DND-41 (cell line): ENCODE measurements at regions not wholly inside any gene's neighbourhood (a gene's known extent, or its start where the extent isn't known, plus 50 kb on each side); places are given as distances from the start of the nearest gene placed in this dataset.

Experiments
- ATAC-seq: fragments of 200-7000 bp; cut with Tn5 transposase; 3 replicates; pipeline ENCODE4 v1.9.1; 2021; ENCODE audit warnings: low read depth; ENCODE audit not compliant: insufficient read depth
- DNase-seq: peaks from one replicate; pipeline ENCODE4 v3.0.0-alpha.2; 2020
- H2AFZ ChIP-seq: 2 replicates; pipeline ENCODE4 v1.6.0; 2012; ENCODE audit warnings: low read depth, low read length
- H3K27ac ChIP-seq: 2 replicates; pipeline ENCODE4 v1.5.1; 2012; ENCODE audit warnings: low read length, inconsistent platforms
- H3K27me3 ChIP-seq: fragments of 200-600 bp; sonication (generic); 2 replicates; pipeline ENCODE4 v1.6.0; 2012; ENCODE audit warnings: low read length, mild to moderate bottlenecking, inconsistent platforms; ENCODE audit not compliant: insufficient read depth, poor library complexity
- H3K36me3 ChIP-seq: 2 replicates; pipeline ENCODE4 v1.5.1; 2012; ENCODE audit warnings: low read length, inconsistent platforms; ENCODE audit not compliant: insufficient read depth
- H3K4me1 ChIP-seq: 2 replicates; pipeline ENCODE4 v1.5.1; 2012; ENCODE audit warnings: mild to moderate bottlenecking, low read length; ENCODE audit not compliant: insufficient read depth
- H3K4me2 ChIP-seq: 2 replicates; pipeline ENCODE4 v1.6.0; 2012; ENCODE audit warnings: mild to moderate bottlenecking, moderate library complexity, low read length, inconsistent platforms; ENCODE audit not compliant: insufficient read depth
- H3K4me3 ChIP-seq, 2 experiments: fragments of 200-600 bp in 1 of 2; shearing (Covaris generic) in 1 of 2; 2 replicates each; pipeline ENCODE4 v1.5.1; 2012 to 2016; ENCODE audit warnings: inconsistent platforms in 2 of 2, low read length in 2 of 2, mild to moderate bottlenecking in 2 of 2, low read depth in 1 of 2, moderate library complexity in 1 of 2
- H3K79me2 ChIP-seq: 2 replicates; pipeline ENCODE4 v1.6.0; 2012; ENCODE audit warnings: low read length, inconsistent platforms; ENCODE audit not compliant: insufficient read depth
- H3K9ac ChIP-seq: 2 replicates; pipeline ENCODE4 v1.6.0; 2012; ENCODE audit warnings: low read depth, mild to moderate bottlenecking, inconsistent platforms, low read length, moderate library complexity
- H3K9me3 ChIP-seq: 2 replicates; pipeline ENCODE4 v1.5.1; 2012; ENCODE audit warnings: low read length, moderate library complexity, mild to moderate bottlenecking, inconsistent platforms; ENCODE audit not compliant: insufficient read depth, severe bottlenecking
- H4K20me1 ChIP-seq: 2 replicates; pipeline ENCODE4 v1.6.0; 2012; ENCODE audit warnings: low read length; ENCODE audit not compliant: insufficient read depth
- EZH2 ChIP-seq: IDR thresholded peaks from 3 replicates; pipeline ENCODE4 v1.6.1; 2012; ENCODE audit warnings: borderline replicate concordance, low read depth, mild to moderate bottlenecking, moderate library complexity, low read length, inconsistent platforms; ENCODE audit not compliant: severe bottlenecking
- TF ChIP-seq, protein P1 (sequence below): IDR thresholded peaks from 2 replicates; pipeline ENCODE4 v1.5.1; 2012; ENCODE audit warnings: borderline replicate concordance, low read length, moderate library complexity, mild to moderate bottlenecking; ENCODE audit not compliant: poor library complexity, severe bottlenecking; ENCODE audit errors: extremely low read depth

DNA sequence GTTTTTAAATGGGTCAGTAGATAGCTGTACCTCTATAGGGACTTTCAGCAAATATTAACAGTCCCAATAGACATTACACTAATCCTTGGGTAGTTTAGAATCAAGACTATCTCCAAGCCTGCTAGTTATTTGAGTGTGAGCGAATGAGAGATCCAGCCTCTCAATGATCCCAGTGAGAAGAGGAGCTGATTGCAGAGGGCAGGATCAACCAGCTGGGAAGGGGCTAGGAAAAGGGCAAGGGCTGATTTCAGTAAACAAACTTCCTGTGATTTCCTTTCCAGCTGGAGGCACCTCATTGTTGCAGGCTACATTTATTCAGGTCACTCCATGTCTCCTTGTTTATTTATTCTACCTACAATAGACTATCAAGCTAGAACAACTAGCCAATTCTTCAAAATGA, 84.1 kb upstream of the CTNNA2 start:
- H2AFZ ChIP-seq: no peak overlapping the region
- no peaks in the 10 kb centered on the region for H3K9me3 ChIP-seq
- ATAC-seq (no peak), DNase-seq (no peak)
- H3K9ac ChIP-seq: no peak overlapping the region
- TF ChIP-seq EZH2: no peak
- TF ChIP-seq, protein P1, sequence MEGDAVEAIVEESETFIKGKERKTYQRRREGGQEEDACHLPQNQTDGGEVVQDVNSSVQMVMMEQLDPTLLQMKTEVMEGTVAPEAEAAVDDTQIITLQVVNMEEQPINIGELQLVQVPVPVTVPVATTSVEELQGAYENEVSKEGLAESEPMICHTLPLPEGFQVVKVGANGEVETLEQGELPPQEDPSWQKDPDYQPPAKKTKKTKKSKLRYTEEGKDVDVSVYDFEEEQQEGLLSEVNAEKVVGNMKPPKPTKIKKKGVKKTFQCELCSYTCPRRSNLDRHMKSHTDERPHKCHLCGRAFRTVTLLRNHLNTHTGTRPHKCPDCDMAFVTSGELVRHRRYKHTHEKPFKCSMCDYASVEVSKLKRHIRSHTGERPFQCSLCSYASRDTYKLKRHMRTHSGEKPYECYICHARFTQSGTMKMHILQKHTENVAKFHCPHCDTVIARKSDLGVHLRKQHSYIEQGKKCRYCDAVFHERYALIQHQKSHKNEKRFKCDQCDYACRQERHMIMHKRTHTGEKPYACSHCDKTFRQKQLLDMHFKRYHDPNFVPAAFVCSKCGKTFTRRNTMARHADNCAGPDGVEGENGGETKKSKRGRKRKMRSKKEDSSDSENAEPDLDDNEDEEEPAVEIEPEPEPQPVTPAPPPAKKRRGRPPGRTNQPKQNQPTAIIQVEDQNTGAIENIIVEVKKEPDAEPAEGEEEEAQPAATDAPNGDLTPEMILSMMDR: no peak
- H3K4me1 ChIP-seq: no peaks in the 10 kb centered on the region
- no peak overlapping the region for H3K27ac ChIP-seq
- no peaks in the 10 kb centered on the region for H3K36me3 ChIP-seq
- H3K4me2 ChIP-seq: no peak overlapping the region
- H3K4me3 ChIP-seq: no peak overlapping the region
- no peaks in the 10 kb centered on the region for H3K27me3 ChIP-seq
- H3K79me2 ChIP-seq: no peaks in the 10 kb centered on the region
- H4K20me1 ChIP-seq: no peaks in the 10 kb centered on the region

DNA sequence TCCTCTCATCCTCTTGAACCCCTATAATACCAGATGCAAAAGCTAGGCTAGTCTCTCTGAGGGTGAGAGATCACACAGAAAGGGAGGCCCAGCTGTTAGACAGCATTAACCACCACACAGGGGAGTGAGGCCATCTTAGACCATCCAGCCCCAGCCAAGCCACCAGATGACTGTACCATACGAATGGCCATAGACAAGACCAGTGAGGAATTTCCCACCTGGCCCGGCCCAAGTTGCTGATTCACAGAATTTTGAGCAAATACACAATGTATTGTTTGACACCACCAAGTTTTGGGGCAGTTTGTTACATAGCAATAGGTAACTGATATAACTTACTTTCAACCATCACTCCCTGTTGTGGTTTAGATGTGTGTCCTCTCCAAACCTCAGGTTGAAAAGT, 98.2 kb upstream of the CTNNA2 start:
- Histone ChIP-seq H3K9me3 (no peaks in the 10 kb centered on the region), H3K27ac (no peak overlapping the region), H3K36me3 (no peaks in the 10 kb centered on the region), H2AFZ (no peak overlapping the region), H3K4me3 (no peak overlapping the region), H3K9ac (no peak overlapping the region), H3K4me2 (no peak overlapping the region), H3K27me3 (no peaks in the 10 kb centered on the region), H3K79me2 (no peaks in the 10 kb centered on the region), H3K4me1 (no peaks in the 10 kb centered on the region), H4K20me1 (no peaks in the 10 kb centered on the region)
- DNase-seq (no peak), ATAC-seq (no peak)
- TF ChIP-seq EZH2: no peak
- TF ChIP-seq, protein P1: no peak

DNA sequence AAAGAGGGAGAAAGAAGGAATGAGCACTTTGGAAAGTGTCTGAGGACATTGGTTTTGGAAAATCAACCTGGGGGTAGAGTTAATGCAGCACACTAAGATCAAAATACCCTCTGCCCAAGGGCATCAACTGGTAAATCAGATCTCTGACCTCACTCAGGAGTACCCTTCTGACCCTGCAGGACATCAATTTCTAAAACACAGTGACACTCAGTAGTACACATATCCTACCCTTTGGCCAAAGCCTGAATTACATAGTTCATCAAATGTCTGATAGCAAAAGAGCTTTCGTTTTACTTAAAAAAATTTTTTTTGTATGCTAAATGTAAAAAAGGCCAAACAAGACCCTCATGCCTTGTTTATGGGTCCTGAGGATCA, 118.4 kb upstream of the CTNNA2 start:
- H3K4me3 ChIP-seq: no peak overlapping the region
- no peaks in the 10 kb centered on the region for H3K4me1 ChIP-seq
- H3K9me3 ChIP-seq: no peaks in the 10 kb centered on the region
- no peak overlapping the region for H2AFZ ChIP-seq
- no peaks in the 10 kb centered on the region for H3K27me3 ChIP-seq
- no peak overlapping the region for H3K4me2 ChIP-seq
- no peak overlapping the region for H3K9ac ChIP-seq
- H3K27ac ChIP-seq: no peak overlapping the region
- no peak for DNase-seq
- H3K79me2 ChIP-seq: no peaks in the 10 kb centered on the region
- H4K20me1 ChIP-seq: no peaks in the 10 kb centered on the region
- no peaks in the 10 kb centered on the region for H3K36me3 ChIP-seq
- no peak for TF ChIP-seq EZH2
- TF ChIP-seq, protein P1: no peak
- ATAC-seq: no peak
